HUES48 (cell line): ENCODE measurements at regions not wholly inside any gene's neighbourhood (a gene's known extent, or its start where the extent isn't known, plus 50 kb on each side); places are given as distances from the start of the nearest gene placed in this dataset.
A peak's percentile ranks its signal among the peaks of the same experiment; 100 is the strongest.

Source experiments
- H3K27ac ChIP-seq: one replicate; pipeline ENCODE4 v1.7.0; 2013; ENCODE audit warnings: low read depth, low read length, inconsistent platforms
- H3K27me3 ChIP-seq: 2 replicates; pipeline ENCODE4 v1.6.1; 2013; ENCODE audit warnings: mild to moderate bottlenecking, low read length; ENCODE audit not compliant: control insufficient read depth, insufficient read depth
- H3K36me3 ChIP-seq: 2 replicates; pipeline ENCODE4 v1.6.1; 2013; ENCODE audit warnings: low read length; ENCODE audit not compliant: control insufficient read depth, insufficient read depth
- H3K4me1 ChIP-seq: 2 replicates; pipeline ENCODE4 v1.6.1; 2013; ENCODE audit warnings: mild to moderate bottlenecking, low read length; ENCODE audit not compliant: control insufficient read depth, insufficient read depth
- H3K4me3 ChIP-seq: 2 replicates; pipeline ENCODE4 v1.5.1; 2013; ENCODE audit warnings: mild to moderate bottlenecking, low read depth, low read length
- H3K9ac ChIP-seq: 2 replicates; pipeline ENCODE4 v1.6.1; 2013; ENCODE audit warnings: mild to moderate bottlenecking, low read depth, low read length, moderate library complexity
- H3K9me3 ChIP-seq: 2 replicates; pipeline ENCODE4 v1.6.1; 2013; ENCODE audit warnings: low read length; ENCODE audit not compliant: control insufficient read depth, insufficient read depth

- H3K36me3 ChIP-seq: no peaks in the 10 kb centered on the region
- H3K9me3 ChIP-seq: no peaks in the 10 kb centered on the region
- H3K4me3 ChIP-seq: no peak overlapping the region
- 0 out of 2 replicates have a peak, but pooled peaks cover 2% of the 10 kb centered on the region for H3K4me1 ChIP-seq
- H3K9ac ChIP-seq: no peak overlapping the region
- no peaks in the 10 kb centered on the region for H3K27me3 ChIP-seq
- no peak overlapping the region for H3K27ac ChIP-seq
Measured at GRCh38 chr20:58138395-58138794, 90.1 kb downstream of the ANKRD60 start.

- Histone ChIP-seq H3K4me3 (no peak overlapping the region), H3K27ac (no peak overlapping the region), H3K36me3 (no peaks in the 10 kb centered on the region), H3K4me1 (0 out of 2 replicates have a peak, but pooled peaks cover 2% of the 10 kb centered on the region), H3K9me3 (no peaks in the 10 kb centered on the region), H3K9ac (no peak overlapping the region), H3K27me3 (no peaks in the 10 kb centered on the region)
Measured at GRCh38 chr20:58137651-58138265, 90.7 kb downstream of the ANKRD60 start.

- Histone ChIP-seq H3K4me1 (peaks cover 4% of the 10 kb centered on the region), H3K27me3 (no peaks in the 10 kb centered on the region), H3K36me3 (no peaks in the 10 kb centered on the region), H3K27ac (no peak overlapping the region), H3K9ac (no peak overlapping the region), H3K9me3 (no peaks in the 10 kb centered on the region), H3K4me3 (no peak overlapping the region)
Measured at GRCh38 chr20:58137236-58137635, 91.2 kb downstream of the ANKRD60 start.

DNA sequence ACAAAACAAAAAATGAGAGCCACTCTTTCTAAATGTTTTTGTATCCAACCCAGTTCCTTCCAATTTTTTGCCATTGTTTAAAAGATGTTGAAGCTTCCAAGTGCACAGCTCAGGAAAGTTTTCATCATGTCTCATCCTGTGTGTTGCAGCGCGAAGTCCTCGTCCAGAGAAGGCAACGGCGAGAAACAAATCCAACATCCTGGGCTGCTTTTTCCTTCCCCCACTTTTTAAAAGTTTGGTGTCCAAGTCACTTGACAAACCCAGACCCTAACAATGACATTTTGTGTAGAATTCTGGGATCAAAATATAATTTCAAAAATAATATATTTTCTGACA is 92.3 kb downstream of the ANKRD60 start:
- Histone ChIP-seq H3K9me3 (no peaks in the 10 kb centered on the region), H3K27ac (no peak overlapping the region), H3K4me3 (no peak overlapping the region), H3K36me3 (no peaks in the 10 kb centered on the region), H3K27me3 (no peaks in the 10 kb centered on the region), H3K9ac (no peak overlapping the region), H3K4me1 (peaks cover 16% of the 10 kb centered on the region)

- Histone ChIP-seq H3K4me1 (peaks cover 21% of the 10 kb centered on the region), H3K4me3 (no peak overlapping the region), H3K9me3 (no peaks in the 10 kb centered on the region), H3K27ac (no peak overlapping the region), H3K27me3 (no peaks in the 10 kb centered on the region), H3K36me3 (no peaks in the 10 kb centered on the region), H3K9ac (no peak overlapping the region)
Measured at GRCh38 chr20:58135441-58136148, 92.9 kb downstream of the ANKRD60 start.

DNA sequence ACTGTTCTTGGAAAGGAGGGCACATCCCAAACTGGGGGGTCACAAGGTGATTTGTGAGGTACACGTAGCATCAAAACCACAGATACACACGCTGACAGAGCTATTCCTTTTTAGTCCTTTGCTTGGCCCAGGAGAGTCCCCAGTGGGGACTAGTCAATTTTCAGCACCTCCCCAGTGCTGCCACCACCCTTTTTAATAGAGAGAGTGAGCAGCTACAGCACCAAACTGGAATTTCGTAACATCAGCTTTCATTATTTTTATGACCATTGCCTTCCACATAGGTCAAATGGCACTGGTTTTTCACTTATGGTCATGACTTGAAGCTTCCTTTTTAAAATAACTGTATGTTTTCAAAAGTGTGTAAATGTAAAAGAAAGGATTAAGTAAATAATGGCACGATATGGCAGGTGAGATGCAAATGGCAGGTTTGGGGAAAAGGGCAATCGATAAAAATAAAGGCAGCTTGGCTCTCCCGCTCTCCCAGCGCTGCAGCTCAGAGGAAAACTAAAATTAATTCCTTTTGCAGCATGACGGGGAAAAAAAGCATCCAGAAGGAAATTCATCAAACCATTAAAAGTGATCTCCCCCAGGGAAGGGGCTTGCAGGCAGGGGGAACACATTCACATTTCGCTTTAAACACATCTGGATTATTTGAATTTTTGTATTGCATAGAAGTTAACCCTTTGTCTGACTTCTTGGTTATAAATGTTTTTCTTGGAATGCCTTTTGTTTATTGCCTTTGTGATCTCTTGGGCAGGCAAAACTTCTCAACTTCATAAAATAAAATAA is 95.2 kb downstream of the ANKRD60 start:
- Histone ChIP-seq H3K4me1 (peaks cover 28% of the 10 kb centered on the region), H3K27me3 (no peaks in the 10 kb centered on the region), H3K4me3 (no peak overlapping the region), H3K9me3 (no peaks in the 10 kb centered on the region), H3K9ac (no peak overlapping the region), H3K36me3 (no peaks in the 10 kb centered on the region), H3K27ac (no peak overlapping the region)

DNA sequence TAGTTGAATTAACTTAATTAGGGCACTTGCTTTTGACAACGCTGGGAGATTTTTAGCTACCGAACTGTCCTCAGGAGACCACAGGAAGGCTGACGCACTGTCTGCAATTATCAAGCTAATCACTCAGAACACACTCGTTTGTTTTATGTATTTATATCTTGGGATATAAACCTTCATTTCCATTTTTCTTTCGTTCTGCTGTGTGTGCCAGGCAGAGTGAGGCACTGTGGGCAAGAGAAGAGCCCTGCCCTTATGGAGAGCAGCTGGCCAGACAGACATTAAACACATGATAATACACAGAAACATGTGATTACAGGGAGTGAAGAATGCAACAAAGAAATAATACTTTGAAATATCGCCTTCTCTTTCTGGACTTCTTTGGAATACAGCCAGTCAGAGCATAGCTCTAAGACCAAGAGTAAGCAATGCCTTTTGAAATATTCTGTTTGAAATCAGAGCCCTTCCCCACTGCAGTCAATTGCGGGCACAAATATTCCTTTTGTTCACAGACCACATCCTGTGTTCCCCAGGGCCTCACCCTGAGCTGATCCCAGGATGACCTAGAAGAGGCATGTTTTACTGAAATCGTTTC is 96.8 kb downstream of the ANKRD60 start:
- Histone ChIP-seq H3K4me1 (peaks cover 28% of the 10 kb centered on the region), H3K27ac (peak overlapping the region; percentile 23), H3K9me3 (no peaks in the 10 kb centered on the region), H3K27me3 (no peaks in the 10 kb centered on the region), H3K9ac (no peak overlapping the region), H3K4me3 (no peak overlapping the region), H3K36me3 (no peaks in the 10 kb centered on the region)

GRCh38 chr20:58131151-58131550 is 97.3 kb downstream of the ANKRD60 start:
- Histone ChIP-seq H3K27ac (peak overlapping the region; percentile 23), H3K36me3 (no peaks in the 10 kb centered on the region), H3K9ac (no peak overlapping the region), H3K4me1 (peaks cover 28% of the 10 kb centered on the region), H3K9me3 (no peaks in the 10 kb centered on the region), H3K4me3 (no peak overlapping the region), H3K27me3 (no peaks in the 10 kb centered on the region)

- H3K36me3 ChIP-seq: no peaks in the 10 kb centered on the region
- H3K27me3 ChIP-seq: no peaks in the 10 kb centered on the region
- no peak overlapping the region for H3K27ac ChIP-seq
- H3K4me3 ChIP-seq: no peak overlapping the region
- no peak overlapping the region for H3K9ac ChIP-seq
- H3K4me1 ChIP-seq: peaks cover 28% of the 10 kb centered on the region
- no peaks in the 10 kb centered on the region for H3K9me3 ChIP-seq
Measured at GRCh38 chr20:58130581-58130980, 97.9 kb downstream of the ANKRD60 start.

DNA sequence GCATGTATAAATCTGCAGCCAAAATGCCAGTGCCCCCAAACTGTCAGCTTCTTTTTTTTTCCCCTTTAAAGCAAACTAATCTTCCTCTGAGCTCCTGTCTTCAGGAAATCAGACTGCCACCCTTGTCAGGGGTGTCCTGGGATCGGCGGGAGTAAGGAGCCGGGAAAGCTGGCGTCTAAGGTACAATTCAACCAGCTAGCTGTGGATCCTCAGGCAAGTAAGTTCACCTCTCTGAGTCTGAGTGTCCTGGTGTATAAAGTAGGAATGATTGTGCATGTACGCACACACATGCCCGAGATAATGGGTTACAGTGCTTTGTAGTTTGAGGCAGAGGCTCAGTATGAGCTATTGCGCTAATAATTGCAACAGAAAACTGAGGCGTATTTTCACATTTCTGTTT is 98.3 kb downstream of the ANKRD60 start:
- Histone ChIP-seq H3K9me3 (no peaks in the 10 kb centered on the region), H3K36me3 (no peaks in the 10 kb centered on the region), H3K4me1 (peaks cover 26% of the 10 kb centered on the region), H3K27ac (no peak overlapping the region), H3K4me3 (no peak overlapping the region), H3K27me3 (no peaks in the 10 kb centered on the region), H3K9ac (no peak overlapping the region)

DNA sequence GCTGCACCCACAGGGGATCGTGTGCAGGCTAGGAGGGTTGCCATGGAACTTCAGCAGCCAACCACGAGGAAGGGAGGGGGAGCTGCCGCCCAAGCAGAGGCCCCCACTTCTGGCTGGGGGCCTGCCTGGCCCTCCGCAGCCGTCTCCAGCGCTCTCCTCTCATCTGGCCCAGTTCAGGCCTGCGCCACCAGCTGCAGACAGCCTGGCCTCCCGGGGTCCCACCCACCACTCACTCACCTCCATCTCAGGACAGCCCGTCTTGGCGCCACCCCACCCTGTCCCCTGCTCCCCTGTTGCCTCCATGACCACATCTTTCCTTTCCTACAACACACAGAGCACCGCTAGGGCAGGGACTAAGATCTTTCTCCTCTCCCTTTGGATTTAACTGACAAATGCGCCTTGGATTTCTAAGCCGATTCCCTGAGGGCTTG is 98.7 kb downstream of the ANKRD60 start:
- Histone ChIP-seq H3K36me3 (no peaks in the 10 kb centered on the region), H3K4me3 (no peak overlapping the region), H3K9me3 (no peaks in the 10 kb centered on the region), H3K27me3 (no peaks in the 10 kb centered on the region), H3K9ac (no peak overlapping the region), H3K4me1 (peaks cover 26% of the 10 kb centered on the region), H3K27ac (no peak overlapping the region)
